ENCODE measurements at regions not wholly inside any gene's neighbourhood (a gene's known extent, or its start where the extent isn't known, plus 50 kb on each side); places are given as distances from the start of the nearest gene placed in this dataset.

- H3K27me3 ChIP-seq (replicated peaks; ENCODE audit: control insufficient read depth, insufficient read depth, low read length), result no peaks in the 10 kb centered on the region
- BruUV-seq (replicated peaks), result no TSS peak
- DNase-seq, result no peak
- H3K27ac Mint-ChIP-seq (ENCODE audit: unreplicated experiment), result no peak overlapping the region
- no peaks in the 10 kb centered on the region for H3K27me3 Mint-ChIP-seq (ENCODE audit: insufficient read depth, unreplicated experiment)
- H3K36me3 ChIP-seq (ENCODE audit: control insufficient read depth, insufficient read depth, low read length), result no peaks in the 10 kb centered on the region
- H3K4me3 ChIP-seq (ENCODE audit: low read depth, low read length), result no peak overlapping the region
- peaks cover 6% of the 10 kb centered on the region for H3K4me1 Mint-ChIP-seq (ENCODE audit: low read depth, unreplicated experiment)
- H3K4me3 Mint-ChIP-seq (ENCODE audit: unreplicated experiment), result no peak overlapping the region
- no peaks in the 10 kb centered on the region for H3K9me3 ChIP-seq
- no peak for TF ChIP-seq CTCF (IDR thresholded peaks at IDR 0.05; ENCODE audit: insufficient read depth in 1 of 2, low read depth in 1 of 2, low read length in 1 of 2, severe bottlenecking in 1 of 2, unreplicated experiment in 1 of 2)
- no peaks in the 10 kb centered on the region for H3K36me3 Mint-ChIP-seq (ENCODE audit: insufficient read depth, unreplicated experiment)
- CTCF ChIA-PET, result no interaction called here
- intact Hi-C loops (cut with micrococcal nuclease; ENCODE audit: unreplicated experiment), result no loop called here
- H3K9me3 Mint-ChIP-seq (ENCODE audit: unreplicated experiment), result no peaks in the 10 kb centered on the region
- POLR2A ChIA-PET, result no interaction called here
- no peaks in the 10 kb centered on the region for H3K4me1 ChIP-seq
Observed at GRCh38 chr6:3609388-3609787, 142.1 kb downstream of the PXDC1 start.

GRCh38 chr6:3608159-3608558, 143.4 kb downstream of the PXDC1 start:
- TF ChIP-seq CTCF (IDR thresholded peaks at IDR 0.05; ENCODE audit: insufficient read depth in 1 of 2, low read depth in 1 of 2, low read length in 1 of 2, severe bottlenecking in 1 of 2, unreplicated experiment in 1 of 2), result no peak
- Histone ChIP-seq H3K4me3 (ENCODE audit: low read depth, low read length) (no peak overlapping the region), H3K36me3 (ENCODE audit: control insufficient read depth, insufficient read depth, low read length) (no peaks in the 10 kb centered on the region), H3K4me1 (no peaks in the 10 kb centered on the region), H3K27me3 (replicated peaks; ENCODE audit: control insufficient read depth, insufficient read depth, low read length) (no peaks in the 10 kb centered on the region), H3K9me3 (no peaks in the 10 kb centered on the region)
- H3K27me3 Mint-ChIP-seq (ENCODE audit: insufficient read depth, unreplicated experiment), result no peaks in the 10 kb centered on the region
- no peaks in the 10 kb centered on the region for H3K9me3 Mint-ChIP-seq (ENCODE audit: unreplicated experiment)
- H3K4me1 Mint-ChIP-seq (ENCODE audit: low read depth, unreplicated experiment), result peaks cover 6% of the 10 kb centered on the region
- intact Hi-C loops (cut with micrococcal nuclease; ENCODE audit: unreplicated experiment), result no loop called here
- ChIA-PET CTCF (interaction anchor here (0.6 kb wide), 1 partner anchor 381 kb away, joined by 3 read pairs; no protein-coding TSS in a partner anchor), POLR2A (no interaction called here)
- H3K27ac Mint-ChIP-seq (ENCODE audit: unreplicated experiment), result no peak overlapping the region
- BruUV-seq (replicated peaks), result no TSS peak
- H3K36me3 Mint-ChIP-seq (ENCODE audit: insufficient read depth, unreplicated experiment), result no peaks in the 10 kb centered on the region
- no peak for DNase-seq
- no peak overlapping the region for H3K4me3 Mint-ChIP-seq (ENCODE audit: unreplicated experiment)

- no peaks in the 10 kb centered on the region for H3K27me3 Mint-ChIP-seq (ENCODE audit: insufficient read depth, unreplicated experiment)
- no peak overlapping the region for H3K4me3 Mint-ChIP-seq (ENCODE audit: unreplicated experiment)
- Histone ChIP-seq H3K36me3 (ENCODE audit: control insufficient read depth, insufficient read depth, low read length) (no peaks in the 10 kb centered on the region), H3K27me3 (replicated peaks; ENCODE audit: control insufficient read depth, insufficient read depth, low read length) (no peaks in the 10 kb centered on the region), H3K9me3 (no peaks in the 10 kb centered on the region; the same call in 1 of the 2 replicates), H3K4me1 (no peaks in the 10 kb centered on the region), H3K4me3 (ENCODE audit: low read depth, low read length) (no peak overlapping the region)
- no peaks in the 10 kb centered on the region for H3K9me3 Mint-ChIP-seq (ENCODE audit: unreplicated experiment)
- H3K27ac Mint-ChIP-seq (ENCODE audit: unreplicated experiment), result no peak overlapping the region
- no peaks in the 10 kb centered on the region for H3K36me3 Mint-ChIP-seq (ENCODE audit: insufficient read depth, unreplicated experiment)
- POLR2A ChIA-PET, result no interaction called here
- TF ChIP-seq CTCF (IDR thresholded peaks at IDR 0.05; ENCODE audit: insufficient read depth in 1 of 2, low read depth in 1 of 2, low read length in 1 of 2, severe bottlenecking in 1 of 2, unreplicated experiment in 1 of 2), result no peak
- no peak for DNase-seq
- H3K4me1 Mint-ChIP-seq (ENCODE audit: low read depth, unreplicated experiment), result peaks cover 1% of the 10 kb centered on the region
- BruUV-seq (replicated peaks), result no TSS peak
- intact Hi-C loops (cut with micrococcal nuclease; ENCODE audit: unreplicated experiment), result no loop called here
- CTCF ChIA-PET, result interaction anchor here (0.5 kb wide), 1 partner anchor 112 kb away, joined by 3 read pairs; no protein-coding TSS in a partner anchor
Observed at GRCh38 chr6:3607599-3607998, 143.9 kb downstream of the PXDC1 start.

Measured in Caco-2 (cell line).